ENCODE measurements at regions not wholly inside any gene's neighbourhood (a gene's known extent, or its start where the extent isn't known, plus 50 kb on each side); places are given as distances from the start of the nearest gene placed in this dataset.
"Not testable (repeated sequence)": the region's sequence is repeated elsewhere in the genome, so short reads cannot be mapped to it uniquely, and the experiment has no call there.

DNA sequence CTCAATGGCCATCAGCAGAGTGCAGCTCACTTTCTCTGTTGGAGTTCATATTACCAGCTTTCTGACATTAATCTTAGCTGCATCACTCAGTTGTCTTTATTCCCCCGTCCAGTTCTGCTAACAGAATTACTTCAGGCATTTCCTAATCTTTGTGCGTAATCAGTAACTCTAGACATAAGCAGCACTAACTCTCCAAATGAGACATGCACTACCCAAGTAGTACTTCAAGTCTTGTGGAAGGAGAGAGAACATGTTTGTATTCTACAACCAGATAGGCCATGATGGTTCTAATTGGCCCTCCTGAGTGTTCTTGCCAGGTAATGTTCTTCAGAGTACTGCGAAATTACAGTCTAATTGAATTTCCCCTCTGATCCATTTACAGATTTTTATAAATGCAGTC, 448.5 kb upstream of the RPS6KA3 start:
- no peak for DNase-seq (ENCODE audit: low read depth)

DNA sequence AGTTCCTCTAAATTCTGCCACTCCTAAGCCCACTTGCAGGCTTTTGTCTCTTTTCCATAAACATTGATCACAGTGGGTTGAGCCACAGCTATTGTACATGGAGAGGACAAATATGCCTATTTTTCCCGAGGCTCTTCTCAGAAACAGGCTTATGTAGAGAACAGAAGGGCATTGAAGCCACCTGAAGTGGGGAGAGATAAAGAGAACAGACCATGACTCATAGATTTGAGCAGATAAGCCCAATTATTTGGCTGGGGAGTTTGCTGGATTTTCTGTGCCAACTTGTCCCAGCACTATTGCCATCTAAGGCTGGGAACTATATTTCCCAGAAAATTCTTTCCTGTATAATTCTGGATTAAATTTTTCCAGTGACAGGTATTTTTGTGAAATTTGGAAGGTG, 446.1 kb upstream of the RPS6KA3 start:
- no peak for DNase-seq (ENCODE audit: low read depth)

GRCh38 chrX:20711366-20711765, 444.7 kb upstream of the RPS6KA3 start:
- DNase-seq (ENCODE audit: low read depth): no peak

DNA sequence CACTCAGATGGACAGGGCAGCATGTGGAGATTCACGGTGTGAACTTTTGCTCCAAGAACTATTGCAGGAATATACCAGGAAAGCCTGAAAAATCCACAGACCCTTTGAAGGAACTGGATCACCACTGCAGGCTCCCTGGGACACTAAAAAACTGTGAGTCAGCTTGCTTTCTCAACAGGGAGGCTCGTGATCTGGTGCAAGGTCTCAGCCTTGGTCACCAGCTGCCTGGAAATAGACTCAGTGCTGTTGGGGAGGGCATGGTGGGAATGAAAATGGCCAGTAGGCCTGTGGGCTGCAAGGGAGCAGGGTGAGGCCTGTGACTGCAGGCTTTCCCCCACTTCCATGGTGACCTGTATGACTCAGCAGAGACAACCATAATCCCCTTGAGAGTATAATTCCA, 426.4 kb upstream of the RPS6KA3 start:
- no peak for DNase-seq (ENCODE audit: low read depth)

- DNase-seq (ENCODE audit: low read depth): no peak
Measured at GRCh38 chrX:20686256-20686655, 419.5 kb upstream of the RPS6KA3 start.

DNA sequence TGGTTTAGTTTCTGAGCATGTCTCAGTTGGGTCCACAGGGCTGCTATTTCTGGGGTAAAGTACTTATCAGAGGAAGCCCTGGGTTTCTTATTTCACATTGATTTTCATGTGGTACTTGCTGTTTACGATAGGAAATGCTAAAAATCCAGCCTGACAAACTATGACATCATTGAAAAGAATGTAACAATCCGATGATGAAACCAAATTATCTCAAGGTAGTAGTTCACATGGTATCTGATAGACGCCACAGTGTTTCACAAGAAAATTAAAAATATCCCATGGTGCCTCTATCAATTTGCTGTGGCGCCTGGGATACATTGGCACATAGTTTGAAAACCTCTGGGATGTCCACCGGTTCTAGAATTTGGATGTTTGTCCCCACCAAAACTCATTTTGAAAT, 418.9 kb upstream of the RPS6KA3 start:
- DNase-seq (ENCODE audit: low read depth): no peak

GRCh38 chrX:20681683-20682082, 415.0 kb upstream of the RPS6KA3 start:
- no peak for DNase-seq (ENCODE audit: low read depth)

DNA sequence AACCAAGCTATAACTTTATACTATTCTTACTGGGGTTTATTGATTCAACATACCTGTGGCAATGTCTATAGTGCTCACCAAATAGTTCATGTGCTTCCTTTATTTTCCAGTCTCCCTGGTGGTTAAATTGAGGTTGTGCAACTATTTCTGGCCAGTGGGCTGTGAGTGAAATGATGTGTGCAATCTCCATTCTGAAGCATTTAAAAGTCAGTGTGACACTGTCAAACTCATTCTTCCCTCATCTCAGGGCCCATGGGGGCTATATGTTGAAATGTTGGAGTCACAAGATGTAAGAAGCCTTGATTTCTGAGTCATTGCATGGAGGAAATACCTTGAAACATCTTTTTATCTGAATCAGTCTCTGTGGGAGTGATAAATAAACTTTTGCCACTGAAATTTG, 414.3 kb upstream of the RPS6KA3 start:
- DNase-seq (ENCODE audit: low read depth): no peak

GRCh38 chrX:20672476-20672875, 405.8 kb upstream of the RPS6KA3 start:
- no peak for DNase-seq (ENCODE audit: low read depth)

DNA sequence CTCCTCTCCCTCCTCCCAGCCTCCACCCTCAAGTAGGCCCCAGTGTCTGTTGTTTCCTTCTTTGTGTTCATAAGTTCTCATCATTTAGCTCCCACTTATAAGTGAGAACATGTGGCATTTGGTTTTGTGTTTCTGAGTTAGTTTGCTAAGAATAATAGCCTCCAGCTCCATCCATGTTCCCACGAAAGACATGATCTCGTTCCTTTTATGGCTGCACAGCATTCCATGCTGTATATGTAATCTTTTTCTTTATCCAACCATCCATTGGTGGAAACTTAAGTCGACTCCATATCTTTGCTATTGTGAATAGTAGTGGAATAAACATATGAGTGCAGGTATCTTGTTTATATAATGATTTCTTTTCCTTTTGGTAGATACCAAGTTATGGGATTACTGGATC, 405.0 kb upstream of the RPS6KA3 start:
- not testable (repeated sequence) for DNase-seq (ENCODE audit: low read depth)

DNA sequence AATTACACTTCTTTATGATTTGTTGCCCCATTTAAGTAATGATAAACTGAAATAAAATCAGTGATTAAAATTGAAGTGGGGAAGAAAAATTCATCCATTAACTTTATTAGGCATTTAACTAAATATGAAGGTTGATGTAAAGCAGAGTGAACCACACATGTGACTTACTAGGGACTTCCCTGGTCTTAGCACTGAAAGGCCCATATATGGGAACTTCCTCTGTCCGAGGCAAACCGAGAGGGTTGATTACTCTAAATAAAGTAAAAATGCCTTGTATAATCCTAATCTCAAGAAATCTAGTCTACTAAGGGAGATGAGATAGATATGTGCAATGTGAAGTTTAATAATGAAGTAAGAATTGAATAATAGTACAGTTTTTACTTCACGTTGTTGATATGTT, 403.9 kb upstream of the RPS6KA3 start:
- no peak for DNase-seq (ENCODE audit: low read depth)

GRCh38 chrX:20668550-20668949, 401.8 kb upstream of the RPS6KA3 start:
- DNase-seq (ENCODE audit: low read depth): no peak

DNA sequence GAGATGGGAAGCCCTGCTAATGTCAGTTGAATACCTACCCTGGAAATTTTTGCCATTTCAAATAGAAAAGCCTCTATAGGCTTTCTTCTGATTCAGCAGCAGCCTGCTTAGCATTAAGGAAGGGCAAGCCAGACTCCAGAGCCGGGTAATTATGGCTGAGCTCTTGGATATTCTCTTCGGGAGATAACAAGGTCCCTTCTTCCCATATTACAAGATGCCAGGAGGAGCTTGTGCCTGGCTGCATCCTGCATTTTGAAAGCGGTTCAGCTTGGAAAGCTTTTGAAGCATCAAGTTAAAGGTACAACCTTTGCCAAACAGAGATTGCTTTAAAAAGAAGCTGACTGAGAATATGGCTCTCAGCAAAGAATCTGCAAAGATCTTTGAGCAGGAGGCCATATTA, 399.6 kb upstream of the RPS6KA3 start:
- no peak for DNase-seq (ENCODE audit: low read depth)

- DNase-seq (ENCODE audit: low read depth): no peak
Measured at GRCh38 chrX:20665481-20665880, 398.8 kb upstream of the RPS6KA3 start.

- DNase-seq (ENCODE audit: low read depth): no peak
Measured at GRCh38 chrX:20664774-20665173, 398.1 kb upstream of the RPS6KA3 start.

DNA sequence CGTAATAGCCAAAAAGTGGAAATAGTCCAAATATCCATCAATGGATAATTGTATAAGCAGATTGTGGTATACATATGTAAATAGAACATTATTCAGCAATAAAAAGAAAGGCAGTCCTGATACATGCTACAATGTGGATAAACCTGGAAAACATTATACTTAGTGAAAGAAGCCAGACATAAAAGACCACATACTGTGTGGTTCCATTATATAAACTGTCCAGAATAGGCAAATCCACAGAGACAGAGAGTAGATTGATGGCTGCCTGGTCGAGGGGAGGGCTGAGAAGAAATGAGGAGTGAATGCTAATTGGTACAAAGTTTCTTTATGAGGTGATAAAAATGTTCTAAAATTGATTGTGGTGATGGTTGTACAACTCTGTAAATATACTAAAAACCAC, 397.4 kb upstream of the RPS6KA3 start:
- no peak for DNase-seq (ENCODE audit: low read depth)

GRCh38 chrX:20663336-20663735, 396.6 kb upstream of the RPS6KA3 start:
- DNase-seq (ENCODE audit: low read depth): no peak

GRCh38 chrX:20656721-20657120, 390.0 kb upstream of the RPS6KA3 start:
- DNase-seq (ENCODE audit: low read depth): no peak

DNA sequence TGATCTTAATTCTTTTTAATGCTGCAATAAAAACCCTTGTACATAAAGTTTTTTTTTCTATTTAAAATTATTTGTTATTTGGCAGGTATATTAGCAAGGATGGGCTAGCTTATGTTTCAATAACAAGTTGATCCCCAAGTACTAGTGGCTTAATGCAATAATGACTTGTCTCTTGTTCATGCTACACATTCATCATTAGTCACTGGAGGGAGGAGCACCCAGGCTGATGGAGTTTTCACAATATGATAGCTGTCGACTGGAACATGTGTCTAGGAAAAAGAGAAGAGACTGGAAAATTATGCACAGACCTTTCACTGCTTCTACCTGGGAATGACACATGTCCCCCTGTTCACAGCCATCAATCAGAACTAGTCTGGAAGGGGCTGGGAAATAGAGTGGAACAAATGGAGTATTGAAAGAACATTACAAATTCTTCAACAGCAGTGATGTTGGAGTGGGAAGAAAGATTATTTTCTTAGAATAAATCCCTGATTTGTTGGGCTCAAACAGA, 387.9 kb upstream of the RPS6KA3 start:
- no peak for DNase-seq (ENCODE audit: low read depth)

DNA sequence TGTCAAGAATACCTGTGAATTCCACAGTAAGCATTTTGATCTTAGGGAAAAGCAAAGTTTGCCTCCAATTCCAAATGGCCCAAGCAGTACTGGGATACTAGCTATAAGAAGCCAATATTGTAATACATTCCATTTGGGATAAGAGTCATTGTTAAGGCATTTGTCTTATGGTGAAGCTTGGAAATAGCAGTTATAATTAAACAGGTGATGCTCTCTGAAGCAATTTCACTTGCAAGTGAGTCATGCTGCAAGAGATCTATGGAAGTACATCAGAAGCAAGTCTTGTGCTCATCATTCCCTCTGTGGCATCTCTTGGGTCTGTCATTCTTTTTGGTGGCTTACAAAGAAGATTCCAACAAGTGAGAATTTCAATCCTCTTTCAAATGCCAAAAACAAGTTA, 386.4 kb upstream of the RPS6KA3 start:
- DNase-seq (ENCODE audit: low read depth): no peak

- no peak for DNase-seq (ENCODE audit: low read depth)
Measured at GRCh38 chrX:20641954-20642353, 375.2 kb upstream of the RPS6KA3 start.

- no peak for DNase-seq (ENCODE audit: low read depth)
Measured at GRCh38 chrX:20639115-20639514, 372.4 kb upstream of the RPS6KA3 start.

- DNase-seq (ENCODE audit: low read depth): no peak
Measured at GRCh38 chrX:20637351-20637750, 370.6 kb upstream of the RPS6KA3 start.

- DNase-seq (ENCODE audit: low read depth): no peak
Measured at GRCh38 chrX:20633451-20633850, 366.7 kb upstream of the RPS6KA3 start.

GRCh38 chrX:20623448-20623847, 356.7 kb upstream of the RPS6KA3 start:
- DNase-seq (ENCODE audit: low read depth): no peak
